Naive thymus-derived CD4-positive, alpha-beta T cell (primary cell): ENCODE measurements at regions not wholly inside any gene's neighbourhood (a gene's known extent, or its start where the extent isn't known, plus 50 kb on each side); places are given as distances from the start of the nearest gene placed in this dataset.

Experiments
- ATAC-seq: fragments of 150-1000 bp; cut with Tn5 transposase; 2 replicates; pipeline ENCODE4 v1.10.0; 2021; ENCODE audit warnings: mild to moderate bottlenecking, moderate library complexity
- CTCF ChIA-PET: fragments of 350-600 bp; sonication (Branson Sonifier 250); formaldehyde crosslinking; loops from one replicate; lab custom pipeline; 2021; ENCODE audit warnings: antibody characterized with exemption; lab: Charles Lee
- POLR2A ChIA-PET: fragments of 350-600 bp; sonication (Branson Sonifier 250); formaldehyde crosslinking; loops from one replicate; lab custom pipeline; 2021; ENCODE audit warnings: antibody characterized with exemption, inconsistent platforms; lab: Charles Lee
- DNase-seq, 9 donors: peaks; one replicate each; pipeline versions ENCODE4 v3.0.0 to v3.0.0-alpha.2; 2020 to 2022; ENCODE audit warnings: mixed read lengths in 1 of 9
- H3K27ac ChIP-seq: one replicate; pipeline ENCODE4 v1.7.0; 2013; ENCODE audit warnings: mild to moderate bottlenecking, low read depth, low read length, moderate library complexity
- H3K27me3 ChIP-seq, 2 donors: one replicate each; pipeline ENCODE4 v1.7.0; 2013; ENCODE audit warnings: low read length in 2 of 2, mild to moderate bottlenecking in 2 of 2, moderate library complexity in 2 of 2; ENCODE audit not compliant: control insufficient read depth in 2 of 2, insufficient read depth in 2 of 2
- H3K36me3 ChIP-seq, 3 experiments: 1 replicate in 2 of 3; 2 replicates in 1 of 3; pipeline ENCODE4 v1.7.0; 2013; ENCODE audit warnings: low read length in 3 of 3, mild to moderate bottlenecking in 3 of 3, moderate library complexity in 1 of 3; ENCODE audit not compliant: insufficient read depth in 3 of 3, control insufficient read depth in 2 of 3
- H3K4me1 ChIP-seq, 2 donors: one replicate each; pipeline ENCODE4 v1.7.0; 2013; ENCODE audit warnings: low read length in 2 of 2, mild to moderate bottlenecking in 2 of 2, moderate library complexity in 1 of 2; ENCODE audit not compliant: control insufficient read depth in 2 of 2, insufficient read depth in 2 of 2
- H3K4me3 ChIP-seq: 2 replicates; pipeline ENCODE4 v1.7.0; 2013; ENCODE audit warnings: mild to moderate bottlenecking, low read length
- H3K9me3 ChIP-seq, 3 experiments: 1 replicate in 2 of 3; 2 replicates in 1 of 3; pipeline ENCODE4 v1.7.0; 2013; ENCODE audit warnings: low read length in 3 of 3; ENCODE audit not compliant: control insufficient read depth in 2 of 3
- H3K27ac Mint-ChIP-seq, 9 donors: one replicate each; pipeline ENCODE4 v1.8.0; 2020 to 2022; ENCODE audit warnings: mixed read lengths in 9 of 9, mild to moderate bottlenecking in 8 of 9, moderate library complexity in 5 of 9, inconsistent platforms in 2 of 9
- H3K27me3 Mint-ChIP-seq, 5 donors: one replicate each; pipeline ENCODE4 v1.8.0; 2021 to 2022; ENCODE audit warnings: mixed read lengths in 5 of 5, mild to moderate bottlenecking in 1 of 5
- H3K36me3 Mint-ChIP-seq, 5 donors: one replicate each; pipeline ENCODE4 v1.8.0; 2020 to 2022; ENCODE audit warnings: mixed read lengths in 5 of 5, mild to moderate bottlenecking in 3 of 5, inconsistent platforms in 1 of 5
- H3K4me1 Mint-ChIP-seq, 7 donors: one replicate each; pipeline ENCODE4 v1.8.0; 2020 to 2022; ENCODE audit warnings: mixed read lengths in 7 of 7, mild to moderate bottlenecking in 3 of 7, inconsistent platforms in 1 of 7
- H3K4me3 Mint-ChIP-seq, 10 donors: one replicate each; pipeline ENCODE4 v1.8.0; 2020 to 2022; ENCODE audit warnings: mild to moderate bottlenecking in 10 of 10, mixed read lengths in 10 of 10, moderate library complexity in 6 of 10, inconsistent platforms in 2 of 10
- H3K9me3 Mint-ChIP-seq, 11 donors: one replicate each; pipeline ENCODE4 v1.8.0; 2020 to 2022; ENCODE audit warnings: mixed read lengths in 11 of 11, mild to moderate bottlenecking in 4 of 11, inconsistent platforms in 1 of 11, moderate library complexity in 1 of 11
- intact Hi-C, 2 donors: fragments of 100-400 bp; cut with micrococcal nuclease; formaldehyde crosslinking; loops; one replicate each; pipeline ENCODE4 v1.15.1; 2023

DNA sequence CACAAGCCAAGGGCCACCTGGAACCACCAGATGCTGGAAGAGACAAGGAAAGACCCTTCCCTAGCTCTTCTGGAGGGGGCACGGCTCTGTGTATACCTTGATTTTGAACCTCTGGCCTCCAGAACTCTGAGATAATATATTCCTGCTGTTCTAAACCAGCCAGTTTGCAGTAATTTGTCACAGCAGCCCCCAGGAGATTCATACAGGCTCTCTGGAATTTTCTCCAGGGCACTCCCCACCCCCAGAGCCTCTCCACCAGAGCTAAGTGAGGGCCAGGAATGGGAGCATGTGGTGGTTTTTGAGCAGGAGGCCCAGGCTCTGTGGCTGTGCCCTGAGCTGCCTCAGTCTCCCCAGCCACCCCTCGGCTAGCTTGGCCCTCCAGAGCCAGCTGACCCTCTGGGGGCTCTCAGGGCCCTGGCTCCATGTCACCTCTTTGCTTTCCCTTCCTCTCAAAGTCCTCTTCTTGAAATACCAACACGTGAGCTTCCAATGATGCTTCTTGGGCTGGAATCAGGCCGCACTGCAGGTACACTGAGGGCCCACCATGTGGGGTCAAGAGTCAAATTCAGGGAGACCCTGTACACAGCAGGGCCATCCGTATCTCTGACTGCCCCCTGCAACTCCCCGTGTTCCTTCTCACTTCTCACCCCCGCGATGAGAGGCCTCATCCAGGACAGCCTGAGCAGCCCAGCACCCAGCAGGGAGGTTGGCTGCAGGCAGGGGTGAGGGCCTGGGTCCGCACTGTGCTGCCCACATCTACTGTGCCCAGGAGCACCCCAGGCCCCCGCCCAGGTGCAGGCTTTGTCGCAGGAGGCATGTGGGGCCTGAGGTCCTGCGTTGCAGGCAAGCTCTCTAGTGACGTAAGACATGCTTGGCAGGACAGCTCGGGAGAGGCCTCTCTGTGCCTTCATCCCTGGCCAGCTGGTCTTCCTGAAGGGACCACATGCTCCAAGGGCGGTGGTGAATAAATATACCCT, 155.5 kb downstream of the ANKRD60 start:
- H3K4me1 ChIP-seq, result peaks cover 0 to 6% of the 10 kb centered on the region in 2 donors
- CTCF ChIA-PET, result interaction anchor here (0.6 kb wide), 1 partner anchor 463 kb away, joined by 4 read pairs; no protein-coding TSS in a partner anchor
- Mint-ChIP-seq H3K27me3 (peaks cover 0 to 37% (median 26%) of the 10 kb centered on the region in 5 donors), H3K27ac (no peak overlapping the region), H3K4me3 (no peak overlapping the region), H3K9me3 (peaks cover 0 to 2% (median 0%) of the 10 kb centered on the region in 11 donors), H3K36me3 (peaks cover 0 to 3% (median 0%) of the 10 kb centered on the region in 5 donors), H3K4me1 (peaks cover 0 to 15% (median 8%) of the 10 kb centered on the region in 7 donors)
- POLR2A ChIA-PET, result no interaction called here
- ATAC-seq, result no peak
- no peaks in the 10 kb centered on the region for H3K27me3 ChIP-seq
- no peaks in the 10 kb centered on the region for H3K9me3 ChIP-seq
- no peak overlapping the region for H3K27ac ChIP-seq
- DNase-seq, result no peak
- H3K36me3 ChIP-seq, result no peaks in the 10 kb centered on the region
- no peak overlapping the region for H3K4me3 ChIP-seq
- intact Hi-C loops, result no loop called here

DNA sequence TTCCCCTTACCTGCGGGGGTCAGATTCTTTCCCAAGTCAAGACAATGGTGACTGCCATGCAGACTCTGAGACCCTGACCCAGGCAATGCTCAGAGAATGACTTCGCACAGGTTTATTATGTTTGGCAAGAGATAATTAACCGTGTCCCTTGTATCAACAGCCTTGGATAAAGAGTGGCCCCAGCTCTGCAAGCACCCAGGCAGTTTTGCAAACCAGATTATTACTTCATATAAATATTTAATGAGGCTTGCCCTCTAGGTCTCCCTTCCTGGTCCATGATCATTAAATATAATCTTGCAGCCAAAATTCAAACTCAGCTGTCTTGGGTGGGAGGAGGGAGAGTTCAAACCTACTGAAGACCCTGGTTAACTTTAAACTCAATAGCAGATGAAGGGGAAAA, 156.5 kb downstream of the ANKRD60 start:
- Mint-ChIP-seq H3K4me1 (peaks cover 0 to 15% (median 8%) of the 10 kb centered on the region in 7 donors), H3K36me3 (peaks cover 0 to 3% (median 0%) of the 10 kb centered on the region in 5 donors), H3K4me3 (no peak overlapping the region), H3K27me3 (peaks cover 0 to 43% (median 26%) of the 10 kb centered on the region in 5 donors), H3K27ac (no peak overlapping the region), H3K9me3 (peaks cover 0 to 1% (median 0%) of the 10 kb centered on the region in 11 donors)
- CTCF ChIA-PET, result interaction anchor here (0.6 kb wide), 1 partner anchor 339 kb away, joined by 3 read pairs; no protein-coding TSS in a partner anchor
- intact Hi-C loops, result no loop called here
- no peak for ATAC-seq
- POLR2A ChIA-PET, result no interaction called here
- no peak overlapping the region for H3K4me3 ChIP-seq
- H3K9me3 ChIP-seq, result no peaks in the 10 kb centered on the region
- no peaks in the 10 kb centered on the region for H3K27me3 ChIP-seq
- H3K27ac ChIP-seq, result no peak overlapping the region
- no peaks in the 10 kb centered on the region for H3K36me3 ChIP-seq
- H3K4me1 ChIP-seq, result peaks cover 0 to 6% of the 10 kb centered on the region in 2 donors
- DNase-seq, result no peak

DNA sequence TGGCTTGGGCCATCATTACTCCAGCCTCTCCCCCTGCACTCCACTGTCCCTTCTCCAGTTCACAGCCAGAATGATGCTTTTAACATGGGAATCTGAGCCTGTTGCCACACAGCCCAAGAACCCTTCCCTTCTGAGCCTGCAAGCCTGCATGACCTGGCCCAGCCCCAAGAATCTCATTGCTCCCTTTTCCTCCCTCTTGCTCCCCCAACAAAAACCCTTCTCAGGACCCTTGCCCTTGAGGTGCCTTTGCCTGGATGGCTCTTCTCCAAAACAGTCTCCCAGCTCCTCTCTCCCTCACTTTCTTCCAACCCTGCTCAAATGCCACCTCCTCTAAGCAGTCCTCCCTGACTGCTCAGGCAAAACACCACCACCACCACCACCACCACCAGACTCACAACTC, 157.2 kb downstream of the ANKRD60 start:
- Mint-ChIP-seq H3K27me3 (peaks cover 0 to 43% (median 23%) of the 10 kb centered on the region in 5 donors), H3K27ac (no peak overlapping the region), H3K4me1 (peaks cover 0 to 15% (median 8%) of the 10 kb centered on the region in 7 donors), H3K36me3 (peaks cover 0 to 3% (median 0%) of the 10 kb centered on the region in 5 donors), H3K4me3 (no peak overlapping the region), H3K9me3 (peaks cover 0 to 1% (median 0%) of the 10 kb centered on the region in 11 donors)
- intact Hi-C loops, result no loop called here
- Histone ChIP-seq H3K4me3 (no peak overlapping the region), H3K9me3 (no peaks in the 10 kb centered on the region), H3K36me3 (no peaks in the 10 kb centered on the region), H3K27me3 (no peaks in the 10 kb centered on the region), H3K27ac (no peak overlapping the region), H3K4me1 (peaks cover 0 to 6% of the 10 kb centered on the region in 2 donors)
- ATAC-seq, result no peak
- ChIA-PET CTCF (no interaction called here), POLR2A (no interaction called here)
- DNase-seq, result no peak

DNA sequence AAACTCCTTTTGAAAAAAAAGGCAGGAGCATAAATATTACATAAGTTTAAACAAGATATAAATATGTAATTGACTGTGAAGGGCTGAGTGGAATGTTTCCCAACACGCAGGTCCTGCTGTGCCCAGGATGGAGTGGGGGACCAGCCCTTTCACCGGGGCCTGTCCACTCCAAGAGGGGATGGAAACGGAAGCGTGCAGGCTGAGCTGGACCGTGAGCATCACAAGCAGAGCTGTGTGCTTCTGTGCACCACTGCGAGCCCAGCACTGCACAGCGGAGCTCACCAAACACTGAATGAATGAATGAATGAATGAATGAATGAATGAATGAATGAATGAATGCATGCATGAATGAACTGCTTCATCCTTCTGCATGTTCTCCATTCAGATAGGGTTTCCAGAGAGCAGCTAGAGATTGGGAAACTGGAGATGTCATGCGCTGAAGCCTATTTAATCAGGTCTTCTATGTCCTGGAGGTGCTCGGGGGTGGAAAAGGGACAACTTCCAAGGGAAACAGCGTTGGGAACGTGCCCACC, 157.7 kb downstream of the ANKRD60 start:
- no peak overlapping the region for H3K4me3 Mint-ChIP-seq
- no peak overlapping the region for H3K27ac Mint-ChIP-seq
- intact Hi-C loops, result no loop called here
- ChIA-PET POLR2A (no interaction called here), CTCF (no interaction called here)
- Histone ChIP-seq H3K27ac (no peak overlapping the region), H3K27me3 (no peaks in the 10 kb centered on the region), H3K36me3 (no peaks in the 10 kb centered on the region), H3K4me3 (no peak overlapping the region), H3K9me3 (no peaks in the 10 kb centered on the region), H3K4me1 (peaks cover 0 to 6% of the 10 kb centered on the region in 2 donors)
- ATAC-seq (no peak), DNase-seq (no peak)
- H3K4me1 Mint-ChIP-seq, result peaks cover 0 to 15% (median 8%) of the 10 kb centered on the region in 7 donors
- H3K9me3 Mint-ChIP-seq, result peaks cover 0 to 1% (median 0%) of the 10 kb centered on the region in 11 donors
- peaks cover 0 to 3% (median 0%) of the 10 kb centered on the region in 5 donors for H3K36me3 Mint-ChIP-seq
- peaks cover 0 to 43% (median 22%) of the 10 kb centered on the region in 5 donors for H3K27me3 Mint-ChIP-seq

DNA sequence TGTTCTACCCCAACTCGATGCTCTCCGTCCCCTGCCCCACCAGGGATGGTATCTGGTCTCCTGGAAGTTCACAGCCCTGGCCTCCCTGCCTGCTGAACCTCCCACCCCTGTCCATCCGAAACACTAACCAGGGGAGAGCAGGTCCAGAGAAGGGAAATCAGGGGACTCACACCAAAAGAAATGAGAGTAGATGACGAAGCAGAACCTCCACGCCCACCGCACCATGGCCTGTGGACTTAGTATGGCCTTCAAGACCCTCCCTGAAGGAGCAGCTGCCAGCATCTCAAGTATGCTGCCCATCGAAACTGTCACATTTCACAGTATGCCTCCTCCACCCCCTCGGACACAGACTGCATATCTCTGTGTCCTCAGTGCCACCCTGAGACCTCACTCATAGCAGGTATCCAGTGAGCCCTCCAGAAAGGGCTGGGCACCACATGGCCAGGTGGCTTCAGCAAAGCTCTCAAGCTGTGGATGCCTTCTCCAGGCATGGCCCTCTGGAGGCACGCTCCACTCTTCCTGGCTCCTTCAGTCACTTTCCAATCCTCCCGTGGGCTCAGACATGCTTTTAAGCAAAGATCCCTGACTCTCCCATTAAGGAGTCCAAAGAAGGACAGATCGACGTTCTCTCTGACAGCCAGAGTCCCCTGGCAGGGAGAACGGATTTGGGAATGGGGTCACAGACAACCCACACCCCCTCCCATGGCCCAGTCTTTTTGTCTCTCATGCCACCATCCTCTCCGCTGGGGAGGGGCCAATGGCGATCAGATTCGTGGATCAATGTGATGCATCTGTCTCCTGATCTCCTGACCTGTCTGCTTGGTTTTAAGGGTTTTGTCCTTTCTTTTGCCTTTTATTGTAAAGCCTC, 158.4 kb downstream of the ANKRD60 start:
- ATAC-seq (no peak), DNase-seq (no peak)
- Histone ChIP-seq H3K36me3 (no peaks in the 10 kb centered on the region), H3K9me3 (no peaks in the 10 kb centered on the region), H3K4me3 (no peak overlapping the region), H3K27ac (no peak overlapping the region), H3K27me3 (no peaks in the 10 kb centered on the region), H3K4me1 (peaks cover 0 to 6% of the 10 kb centered on the region in 2 donors)
- H3K27ac Mint-ChIP-seq, result no peak overlapping the region
- CTCF ChIA-PET, result no interaction called here
- peaks cover 0 to 13% (median 8%) of the 10 kb centered on the region in 7 donors for H3K4me1 Mint-ChIP-seq
- peaks cover 0 to 1% (median 0%) of the 10 kb centered on the region in 11 donors for H3K9me3 Mint-ChIP-seq
- no peak overlapping the region for H3K4me3 Mint-ChIP-seq
- H3K27me3 Mint-ChIP-seq, result peaks cover 0 to 43% (median 19%) of the 10 kb centered on the region in 5 donors
- intact Hi-C loops, result no loop called here
- POLR2A ChIA-PET, result no interaction called here
- H3K36me3 Mint-ChIP-seq, result peaks cover 0 to 3% (median 0%) of the 10 kb centered on the region in 5 donors

DNA sequence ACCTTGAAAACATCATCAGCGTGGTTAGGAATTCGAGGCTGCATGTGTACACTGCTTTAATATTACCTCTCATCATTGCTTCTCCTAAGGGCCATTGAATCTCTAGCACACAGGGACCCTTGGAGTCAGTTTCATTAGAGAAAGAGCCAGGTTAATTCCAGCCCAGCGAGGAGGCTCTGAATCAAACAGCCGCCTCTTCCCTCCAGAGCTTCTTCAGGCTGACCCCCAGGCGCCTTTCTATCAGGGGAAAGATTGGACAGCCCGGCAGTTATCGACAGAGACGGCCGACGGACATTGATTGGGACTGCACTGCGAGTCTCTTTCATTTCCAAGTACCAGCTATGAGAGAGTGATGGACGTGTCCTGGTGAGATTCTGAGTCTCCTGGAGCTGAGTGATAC, 159.2 kb downstream of the ANKRD60 start:
- no peaks in the 10 kb centered on the region for H3K27me3 ChIP-seq
- Mint-ChIP-seq H3K27me3 (peaks cover 0 to 43% (median 19%) of the 10 kb centered on the region in 5 donors), H3K4me3 (no peak overlapping the region)

More for the DNA sequence above, 159.2 kb downstream of the ANKRD60 start:
- POLR2A ChIA-PET, result no interaction called here
- no peaks in the 10 kb centered on the region for H3K9me3 ChIP-seq
- H3K36me3 Mint-ChIP-seq, result peaks cover 0 to 3% (median 0%) of the 10 kb centered on the region in 5 donors
- no peak overlapping the region for H3K4me3 ChIP-seq
- intact Hi-C loops, result no loop called here
- CTCF ChIA-PET, result no interaction called here
- peaks cover 0 to 1% (median 0%) of the 10 kb centered on the region in 11 donors for H3K9me3 Mint-ChIP-seq
- H3K27ac Mint-ChIP-seq, result no peak overlapping the region
- H3K4me1 Mint-ChIP-seq, result peaks cover 0 to 8% (median 4%) of the 10 kb centered on the region in 7 donors
- no peak overlapping the region for H3K27ac ChIP-seq
- peaks cover 0 to under 1% of the 10 kb centered on the region in 2 donors for H3K4me1 ChIP-seq
- no peaks in the 10 kb centered on the region for H3K36me3 ChIP-seq
- no peak for DNase-seq
- ATAC-seq, result no peak
